Stimulated activated naive CD4-positive, alpha-beta T cell (primary cell): ENCODE measurements at regions not wholly inside any gene's neighbourhood (a gene's known extent, or its start where the extent isn't known, plus 50 kb on each side); places are given as distances from the start of the nearest gene placed in this dataset.
"Not testable (repeated sequence)": the region's sequence is repeated elsewhere in the genome, so short reads cannot be mapped to it uniquely, and the experiment has no call there.

Experiments
- DNase-seq, 6 experiments: peaks; one replicate each; lab custom pipeline; 2025; lab: John Stamatoyannopoulos, UW

DNA sequence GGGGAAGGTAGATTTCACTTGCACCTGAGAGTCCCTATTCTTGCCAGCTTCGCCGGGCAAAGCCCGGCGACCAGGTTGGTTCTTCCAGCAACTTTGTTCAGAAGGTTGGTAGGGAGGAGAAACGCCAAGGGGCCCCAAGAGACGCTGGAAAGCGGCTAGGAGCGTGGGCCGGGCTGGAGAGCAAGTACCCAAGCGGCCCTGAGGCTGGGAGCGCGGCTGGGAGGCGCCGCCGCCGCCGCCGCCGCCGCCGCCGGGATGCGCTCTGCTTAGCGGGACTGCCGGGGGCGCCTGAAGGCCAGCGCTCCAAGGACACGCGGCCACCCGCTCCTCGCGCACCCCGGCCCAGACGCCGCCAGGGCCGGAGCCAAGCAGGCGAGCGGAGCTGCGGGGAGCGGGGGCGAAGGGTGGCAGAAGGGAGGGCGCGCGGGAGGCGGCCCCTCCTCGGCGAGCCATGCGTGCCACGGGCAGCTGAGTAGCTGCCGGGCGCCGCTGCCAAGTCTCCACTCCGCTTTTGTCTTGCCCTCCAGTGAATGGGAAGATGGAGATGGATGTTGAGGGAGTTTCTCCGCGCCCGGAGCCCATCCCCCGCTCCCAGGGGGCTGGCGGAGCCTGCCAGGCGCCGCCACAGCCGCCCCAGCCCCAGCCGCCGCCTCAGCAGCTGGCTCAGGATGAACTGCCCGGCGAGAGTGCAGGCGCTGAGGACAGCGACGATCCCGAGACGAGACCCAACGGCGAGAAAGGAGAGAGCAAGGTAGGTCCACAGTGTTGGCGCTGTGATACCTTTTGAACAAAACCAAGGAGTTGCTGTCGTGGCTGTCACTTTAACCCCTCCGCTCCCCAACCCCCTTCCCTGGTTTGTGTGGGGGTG lies 227.4 kb upstream of the AZI2 start:
- no peak for DNase-seq

DNA sequence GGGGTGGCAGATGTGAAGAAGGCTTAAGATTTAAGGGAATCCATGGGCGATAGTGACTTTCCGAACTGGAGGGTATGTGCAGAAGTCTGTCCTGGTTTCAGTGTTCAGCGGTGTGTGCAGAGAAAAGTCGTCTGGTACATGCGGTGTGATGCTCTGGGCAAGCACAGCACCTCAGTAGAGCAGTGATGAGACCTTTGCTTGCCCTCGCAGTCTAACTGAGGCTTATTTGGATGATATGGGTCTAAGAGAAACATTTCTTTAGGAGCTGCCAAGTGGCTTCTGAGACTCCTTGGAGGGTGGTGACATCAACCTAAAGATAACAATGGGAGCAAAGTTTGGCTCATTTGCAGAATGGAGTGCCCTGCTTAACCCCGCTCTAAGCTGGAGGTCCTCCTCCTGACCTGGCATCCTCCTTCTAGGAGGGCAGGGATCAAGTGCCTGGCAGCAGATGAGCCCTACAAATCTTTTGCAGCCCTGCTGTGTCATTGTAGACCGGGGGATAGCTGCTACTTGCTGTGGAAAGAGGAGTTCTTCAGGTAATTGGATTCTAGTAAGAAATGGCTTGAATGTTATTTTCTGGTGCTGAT lies 228.1 kb upstream of the AZI2 start:
- no peak for DNase-seq

- DNase-seq: no peak
These were observed 229.4 kb upstream of the AZI2 start for GRCh38 chr3:28577941-28578500.

DNA sequence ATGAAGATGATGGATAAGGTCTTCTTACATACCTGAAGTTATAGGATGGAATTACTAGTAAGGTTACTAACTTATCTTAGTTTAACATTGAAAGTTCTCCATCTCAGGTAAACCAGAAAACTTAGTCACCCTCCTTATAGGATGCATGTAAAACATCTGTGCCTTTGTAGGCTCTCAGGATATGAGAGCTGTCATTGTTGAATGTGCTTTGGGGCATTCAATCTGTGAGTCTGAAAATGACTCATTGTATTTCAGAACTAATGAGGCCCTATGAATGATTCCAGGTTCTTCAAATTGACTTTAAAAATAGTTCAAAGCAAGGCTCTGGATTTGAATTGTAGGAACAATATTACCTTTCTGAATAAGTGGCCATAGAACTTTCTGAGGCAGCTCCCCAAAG lies 237.7 kb upstream of the AZI2 start:
- no peak for DNase-seq

DNA sequence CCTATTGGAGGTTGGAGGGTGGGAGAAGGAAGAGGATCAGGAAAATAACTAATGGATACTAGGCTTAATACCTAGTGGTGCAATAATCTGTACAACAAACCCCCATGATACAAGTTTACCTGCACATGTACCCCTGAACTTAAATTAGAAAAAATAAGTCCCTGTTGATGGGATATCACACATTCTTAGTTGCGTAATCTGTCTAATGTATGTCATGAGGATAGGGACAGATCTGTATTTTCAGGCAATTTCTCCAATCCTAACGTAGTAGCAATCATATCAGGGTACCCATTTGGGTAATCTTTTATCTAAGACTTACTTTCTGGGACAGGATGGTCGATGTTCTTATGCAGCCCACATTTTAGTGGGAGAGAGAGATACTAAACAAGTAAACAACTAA lies 239.1 kb upstream of the AZI2 start:
- no peak for DNase-seq

GRCh38 chr3:28590216-28590615 lies 241.6 kb upstream of the AZI2 start:
- DNase-seq: no peak

- DNase-seq: no peak
These were observed 242.2 kb upstream of the AZI2 start for GRCh38 chr3:28590860-28591259.

DNA sequence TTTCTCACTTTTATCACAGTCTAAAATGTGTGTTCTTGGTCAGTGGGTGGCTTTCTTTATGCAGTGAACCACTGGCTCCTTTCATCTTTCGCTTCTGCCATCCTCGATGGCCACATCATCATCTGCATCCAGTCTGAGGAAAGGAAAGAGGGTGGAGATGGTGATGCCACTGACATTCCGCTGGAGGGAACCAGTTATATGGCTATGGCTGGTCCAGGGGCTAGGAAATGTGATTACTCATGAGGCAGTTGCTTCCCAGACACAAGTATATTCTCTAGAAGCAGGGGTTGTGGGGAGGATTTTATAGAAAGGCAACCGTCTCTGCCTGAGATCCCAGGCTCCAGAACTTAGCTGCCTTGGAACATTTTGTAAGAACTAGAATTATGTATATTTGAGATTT lies 246.7 kb upstream of the AZI2 start:
- no peak for DNase-seq

DNA sequence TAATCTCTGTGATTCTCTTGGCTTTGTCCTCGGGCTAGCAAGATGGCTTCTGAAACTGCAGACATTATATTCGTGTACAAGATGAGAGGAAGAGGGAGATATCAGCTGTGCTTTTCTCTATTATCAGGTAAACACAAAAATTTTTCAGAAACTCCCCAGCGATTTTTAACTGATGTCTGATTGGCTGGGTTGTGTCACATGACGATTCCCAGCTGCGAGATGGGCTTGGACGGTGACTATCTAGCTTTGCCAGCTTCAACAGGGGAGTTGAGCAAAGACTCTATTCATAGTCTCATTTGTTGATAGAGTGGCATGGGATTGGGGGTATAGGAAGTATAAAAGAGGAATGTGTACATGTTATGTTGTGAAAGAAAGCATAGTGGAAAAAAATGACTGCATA lies 248.8 kb upstream of the AZI2 start:
- no peak for DNase-seq

GRCh38 chr3:28598165-28598564 lies 249.5 kb upstream of the AZI2 start:
- no peak for DNase-seq

DNA sequence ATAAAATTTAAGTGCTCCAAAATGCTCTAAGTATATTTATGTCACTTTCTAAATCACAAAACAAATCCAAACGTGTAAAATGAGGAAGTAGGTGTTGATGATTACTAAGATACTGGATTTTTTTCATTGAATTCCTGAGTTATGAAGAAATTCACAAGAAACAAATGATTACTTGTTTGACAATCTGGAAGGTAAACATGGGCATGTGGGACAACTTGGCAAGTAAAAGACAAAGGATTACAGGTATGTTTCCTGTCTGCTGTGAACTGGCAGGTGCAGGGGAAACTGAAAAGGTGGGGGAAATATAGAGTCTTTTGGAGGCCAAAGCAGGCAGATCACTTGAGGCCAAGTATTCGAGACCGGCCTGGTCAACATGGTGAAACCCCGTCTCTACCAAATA lies 252.7 kb upstream of the AZI2 start:
- no peak for DNase-seq

- no peak for DNase-seq
These were observed 257.7 kb upstream of the AZI2 start for GRCh38 chr3:28606283-28606682.

DNA sequence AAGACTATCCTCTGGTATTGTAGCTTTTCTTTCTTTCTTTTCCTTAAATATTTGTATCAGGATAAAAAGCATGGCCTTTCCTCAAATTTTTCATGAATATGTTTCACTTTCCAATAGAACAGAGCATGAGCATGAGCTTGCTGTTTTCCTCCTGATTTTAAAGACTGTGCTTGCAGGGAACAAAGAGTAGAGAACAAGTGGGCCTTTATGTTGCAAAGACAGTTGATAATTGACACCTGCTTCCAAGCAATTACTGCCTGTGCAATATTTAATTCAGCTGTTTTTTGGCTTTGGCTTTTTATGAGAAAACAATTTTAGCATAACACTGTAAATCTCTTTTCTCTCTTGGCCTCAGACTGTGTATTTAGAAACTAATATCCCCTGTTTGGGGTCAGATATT lies 263.6 kb upstream of the AZI2 start:
- no peak for DNase-seq

DNA sequence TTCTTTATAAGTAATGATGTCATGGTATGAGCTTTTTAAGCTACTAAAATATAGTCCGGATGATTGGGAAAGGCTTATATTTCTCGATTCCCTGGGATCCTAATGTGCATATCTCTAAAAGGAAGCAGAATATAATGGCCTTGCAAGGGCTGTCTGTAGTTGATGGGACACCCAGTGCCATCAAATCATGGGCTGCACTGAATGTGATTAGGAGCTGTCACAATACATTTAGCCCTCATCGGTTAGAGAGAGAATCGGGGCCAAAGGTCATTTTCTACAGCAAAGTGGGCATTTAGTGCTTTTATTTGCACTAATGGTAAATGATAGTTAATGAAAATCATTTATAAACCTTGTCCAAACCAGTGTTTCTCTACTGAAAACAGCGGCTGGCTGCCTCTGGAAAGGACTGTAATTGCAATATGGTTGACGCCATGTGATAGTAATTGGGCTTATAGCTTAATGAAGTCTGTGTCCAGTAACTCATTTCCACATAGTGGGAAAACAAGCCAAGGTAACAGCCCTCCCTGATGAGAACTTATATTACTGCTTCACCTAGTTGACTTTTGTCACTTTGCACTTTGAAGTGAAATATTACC lies 265.0 kb upstream of the AZI2 start:
- DNase-seq: no peak

DNA sequence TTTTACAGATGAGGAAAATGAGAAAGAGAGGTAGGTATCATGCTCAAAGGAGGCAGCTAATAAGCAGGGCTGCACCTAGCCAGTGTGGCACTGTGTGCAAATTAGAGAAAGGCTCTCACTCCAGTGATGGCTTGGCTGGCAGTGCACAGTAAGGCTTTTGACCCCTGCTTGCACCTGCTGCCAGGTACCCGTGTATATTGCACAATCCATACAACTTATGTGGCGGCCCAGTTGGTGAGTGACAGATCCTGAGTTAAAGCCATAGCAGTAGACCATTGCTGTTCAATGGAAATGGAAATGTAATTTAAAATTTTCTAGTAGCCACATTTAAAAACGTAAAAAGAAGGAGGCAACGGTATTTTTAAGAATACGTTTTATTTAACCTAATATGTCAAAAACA lies 266.4 kb upstream of the AZI2 start:
- no peak for DNase-seq

- DNase-seq: no peak
These were observed 267.3 kb upstream of the AZI2 start for GRCh38 chr3:28615971-28616370.

DNA sequence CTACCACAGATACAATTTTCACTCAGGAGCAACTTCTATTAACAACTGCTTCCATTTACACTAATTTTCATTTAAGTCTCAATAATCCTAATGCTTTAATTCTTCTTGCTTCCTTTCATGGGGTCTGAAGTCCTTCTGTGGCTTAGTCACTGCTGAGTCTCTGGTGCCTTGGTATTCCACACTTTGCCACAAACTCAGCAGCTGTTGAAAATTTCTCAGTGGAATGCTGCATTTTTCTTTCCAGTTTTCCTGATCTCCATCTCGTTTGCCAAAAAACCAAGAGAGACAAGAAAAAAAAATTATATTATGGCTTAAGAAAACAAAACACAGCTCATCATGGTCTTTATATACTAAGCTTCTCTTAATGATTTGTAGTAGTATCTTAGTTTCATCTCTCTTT lies 269.2 kb upstream of the AZI2 start:
- no peak for DNase-seq

GRCh38 chr3:28623106-28623505 lies 274.5 kb upstream of the AZI2 start:
- no peak for DNase-seq

DNA sequence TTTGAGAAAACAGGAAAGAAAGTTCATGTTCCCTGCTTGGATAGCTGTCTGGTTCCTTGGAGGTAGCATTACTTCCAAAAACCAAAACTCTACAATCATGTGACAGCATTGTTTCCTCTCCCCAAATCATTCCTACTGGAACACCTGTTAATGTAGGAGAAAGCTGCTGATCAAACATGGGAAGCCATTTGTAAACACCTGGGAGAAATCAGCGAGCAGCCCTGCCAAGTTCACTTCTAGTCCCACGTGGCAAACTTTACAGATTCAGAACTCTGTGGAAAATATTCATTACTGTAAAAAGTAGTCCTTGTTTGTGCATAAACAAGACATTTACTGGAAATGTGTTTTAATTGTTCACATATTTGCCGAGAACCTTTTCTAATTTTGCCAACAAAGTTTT lies 275.5 kb upstream of the AZI2 start:
- no peak for DNase-seq

- not testable (repeated sequence) for DNase-seq
These were observed 279.2 kb upstream of the AZI2 start for GRCh38 chr3:28627843-28628242.

DNA sequence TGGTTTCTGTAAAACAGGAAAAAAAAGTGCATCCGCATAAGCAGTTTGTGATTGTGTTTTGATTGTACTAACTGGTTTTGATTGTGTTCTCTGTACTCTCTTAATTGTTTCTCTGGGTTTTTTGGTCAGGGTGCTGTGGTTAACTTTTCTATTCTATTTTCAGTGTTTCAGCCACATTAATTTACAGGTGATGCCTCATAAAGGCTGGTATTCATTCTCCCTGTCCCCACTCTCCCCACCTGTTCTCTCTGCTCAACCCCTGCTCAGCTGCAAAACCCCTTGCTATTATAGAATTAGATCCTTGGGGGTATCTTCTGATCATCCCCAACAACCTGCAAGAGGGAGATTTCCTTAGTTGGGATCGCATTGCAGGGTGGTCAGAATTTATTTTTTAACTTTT lies 285.4 kb upstream of the AZI2 start:
- no peak for DNase-seq

DNA sequence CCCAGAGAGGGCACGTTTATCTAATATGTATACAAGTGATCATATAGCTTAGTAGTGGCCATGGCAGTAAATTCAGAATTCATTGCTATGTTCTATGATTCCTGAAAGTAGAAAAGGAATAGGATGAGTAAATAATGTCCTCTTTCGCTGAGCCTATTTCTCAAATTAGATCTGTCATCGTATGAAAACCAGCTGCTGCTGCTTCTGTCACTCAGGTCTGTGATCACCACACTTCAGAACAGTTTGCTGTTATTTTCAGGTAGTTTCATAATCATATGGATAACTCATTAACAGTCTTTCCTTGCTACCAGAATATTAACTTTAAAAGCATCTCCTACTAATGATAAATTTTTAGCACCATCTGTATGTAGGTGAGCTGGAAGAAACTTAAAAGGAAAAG lies 289.1 kb upstream of the AZI2 start:
- DNase-seq: no peak

GRCh38 chr3:28645149-28645548 lies 296.5 kb upstream of the AZI2 start:
- no peak for DNase-seq
